Fibroblast of skin of scalp (primary cell): ENCODE measurements at regions not wholly inside any gene's neighbourhood (a gene's known extent, or its start where the extent isn't known, plus 50 kb on each side); places are given as distances from the start of the nearest gene placed in this dataset.

Source experiments
- DNase-seq: peaks from one replicate; pipeline ENCODE4 v3.0.0-alpha.2; 2013

- peak; percentile 63 for DNase-seq
Measured at GRCh38 chr10:78630944-78631838, 437.6 kb upstream of the ZMIZ1 start.

GRCh38 chr10:78634389-78634815, 434.4 kb upstream of the ZMIZ1 start:
- DNase-seq = peak; percentile 13

GRCh38 chr10:78634835-78635234, 433.9 kb upstream of the ZMIZ1 start:
- peak; percentile 39 for DNase-seq

GRCh38 chr10:78639629-78640028, 429.1 kb upstream of the ZMIZ1 start:
- DNase-seq = no peak

GRCh38 chr10:78640796-78641636, 427.8 kb upstream of the ZMIZ1 start:
- DNase-seq = no peak

GRCh38 chr10:78641693-78642092, 427.1 kb upstream of the ZMIZ1 start:
- DNase-seq = no peak

GRCh38 chr10:78642269-78642816, 426.4 kb upstream of the ZMIZ1 start:
- no peak for DNase-seq

- DNase-seq = no peak
Measured at GRCh38 chr10:78643513-78643912, 425.3 kb upstream of the ZMIZ1 start.

GRCh38 chr10:78644550-78644949, 424.2 kb upstream of the ZMIZ1 start:
- DNase-seq = no peak

GRCh38 chr10:78645169-78645686, 423.5 kb upstream of the ZMIZ1 start:
- no peak for DNase-seq

- DNase-seq = no peak
Measured at GRCh38 chr10:78645975-78646374, 422.8 kb upstream of the ZMIZ1 start.

- DNase-seq = peak; percentile 53
Measured at GRCh38 chr10:78648256-78648860, 420.4 kb upstream of the ZMIZ1 start.

- DNase-seq = no peak
Measured at GRCh38 chr10:78649429-78649828, 419.3 kb upstream of the ZMIZ1 start.

- DNase-seq = no peak
Measured at GRCh38 chr10:78650122-78650521, 418.6 kb upstream of the ZMIZ1 start.

GRCh38 chr10:78651287-78651686, 417.5 kb upstream of the ZMIZ1 start:
- no peak for DNase-seq

- DNase-seq = no peak
Measured at GRCh38 chr10:78653555-78653954, 415.2 kb upstream of the ZMIZ1 start.

- no peak for DNase-seq
Measured at GRCh38 chr10:78654047-78654590, 414.6 kb upstream of the ZMIZ1 start.

- no peak for DNase-seq
Measured at GRCh38 chr10:78655979-78656378, 412.8 kb upstream of the ZMIZ1 start.

- no peak for DNase-seq
Measured at GRCh38 chr10:78656417-78657162, 412.2 kb upstream of the ZMIZ1 start.

- DNase-seq = peak; percentile 56
Measured at GRCh38 chr10:78657163-78657861, 411.5 kb upstream of the ZMIZ1 start.

- DNase-seq = no peak
Measured at GRCh38 chr10:78657862-78658165, 411.0 kb upstream of the ZMIZ1 start.
